ENCODE measurements at regions not wholly inside any gene's neighbourhood (a gene's known extent, or its start where the extent isn't known, plus 50 kb on each side); places are given as distances from the start of the nearest gene placed in this dataset.

DNA sequence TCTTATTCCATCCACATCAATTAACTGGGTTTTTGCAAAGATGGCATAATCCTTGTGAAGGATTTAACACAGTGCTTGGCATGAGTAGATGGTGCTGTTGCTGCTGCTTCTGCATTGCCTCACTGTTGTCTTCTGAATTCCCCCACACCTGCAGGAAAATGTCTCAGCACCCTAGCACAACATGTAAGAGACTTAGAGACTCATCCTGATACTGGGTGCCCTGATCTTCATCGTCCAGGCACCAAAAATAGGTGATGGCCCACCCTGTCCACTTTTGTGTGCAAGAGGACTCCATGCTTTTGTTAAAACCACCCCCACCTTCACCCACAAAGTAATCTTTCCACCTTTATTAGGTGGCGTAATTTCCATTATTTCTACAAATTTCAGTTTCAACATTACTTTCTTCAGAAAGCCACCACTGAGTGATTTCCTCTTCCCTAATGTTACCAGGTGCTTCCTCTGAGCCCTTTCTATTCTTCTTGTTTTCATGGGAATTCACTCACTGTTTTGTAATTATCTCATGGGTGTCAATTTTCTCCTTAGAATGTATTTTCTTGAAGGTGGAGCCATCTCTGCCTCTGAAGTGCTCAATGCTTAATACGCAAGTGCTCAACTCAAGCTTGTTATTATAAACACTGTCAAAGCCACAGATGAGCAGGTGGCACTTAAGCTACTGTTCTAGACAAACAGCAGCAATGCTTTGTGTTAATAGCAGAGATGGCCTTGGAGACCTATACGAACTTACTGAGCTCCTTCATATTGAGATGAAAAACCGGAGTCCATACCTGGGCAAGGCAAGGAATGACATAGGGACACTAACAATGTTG, 89.5 kb downstream of the HS3ST1 start:
- TF ChIP-seq, protein P1, sequence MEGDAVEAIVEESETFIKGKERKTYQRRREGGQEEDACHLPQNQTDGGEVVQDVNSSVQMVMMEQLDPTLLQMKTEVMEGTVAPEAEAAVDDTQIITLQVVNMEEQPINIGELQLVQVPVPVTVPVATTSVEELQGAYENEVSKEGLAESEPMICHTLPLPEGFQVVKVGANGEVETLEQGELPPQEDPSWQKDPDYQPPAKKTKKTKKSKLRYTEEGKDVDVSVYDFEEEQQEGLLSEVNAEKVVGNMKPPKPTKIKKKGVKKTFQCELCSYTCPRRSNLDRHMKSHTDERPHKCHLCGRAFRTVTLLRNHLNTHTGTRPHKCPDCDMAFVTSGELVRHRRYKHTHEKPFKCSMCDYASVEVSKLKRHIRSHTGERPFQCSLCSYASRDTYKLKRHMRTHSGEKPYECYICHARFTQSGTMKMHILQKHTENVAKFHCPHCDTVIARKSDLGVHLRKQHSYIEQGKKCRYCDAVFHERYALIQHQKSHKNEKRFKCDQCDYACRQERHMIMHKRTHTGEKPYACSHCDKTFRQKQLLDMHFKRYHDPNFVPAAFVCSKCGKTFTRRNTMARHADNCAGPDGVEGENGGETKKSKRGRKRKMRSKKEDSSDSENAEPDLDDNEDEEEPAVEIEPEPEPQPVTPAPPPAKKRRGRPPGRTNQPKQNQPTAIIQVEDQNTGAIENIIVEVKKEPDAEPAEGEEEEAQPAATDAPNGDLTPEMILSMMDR (tag by site-specific recombination; IDR thresholded peaks at IDR 0.05): no peak
- TF ChIP-seq HOXA7 (CRISPR knock-in tag; IDR thresholded peaks at IDR 0.05; ENCODE audit: borderline replicate concordance) (no peak), ZNF19 (tag by site-specific recombination; IDR thresholded peaks at IDR 0.05; ENCODE audit: low read depth) (no peak), ZNF792 (tag by site-specific recombination; IDR thresholded peaks at IDR 0.05) (no peak), ZNF654 (tag by site-specific recombination; IDR thresholded peaks at IDR 0.05; ENCODE audit: low read depth) (no peak), ZNF274 (IDR thresholded peaks at IDR 0.05; ENCODE audit: low read length) (no peak), ZNF274 (tag by site-specific recombination; IDR thresholded peaks at IDR 0.05; ENCODE audit: borderline replicate concordance) (no peak), ZNF791 (tag by site-specific recombination; IDR thresholded peaks at IDR 0.05) (no peak), ZNF146 (tag by site-specific recombination; IDR thresholded peaks at IDR 0.05) (no peak), ZBTB49 (tag by site-specific recombination; IDR thresholded peaks at IDR 0.05; ENCODE audit: low read depth) (no peak), ZNF133 (tag by site-specific recombination; IDR thresholded peaks at IDR 0.05) (no peak)
- TF ChIP-seq, protein P2, sequence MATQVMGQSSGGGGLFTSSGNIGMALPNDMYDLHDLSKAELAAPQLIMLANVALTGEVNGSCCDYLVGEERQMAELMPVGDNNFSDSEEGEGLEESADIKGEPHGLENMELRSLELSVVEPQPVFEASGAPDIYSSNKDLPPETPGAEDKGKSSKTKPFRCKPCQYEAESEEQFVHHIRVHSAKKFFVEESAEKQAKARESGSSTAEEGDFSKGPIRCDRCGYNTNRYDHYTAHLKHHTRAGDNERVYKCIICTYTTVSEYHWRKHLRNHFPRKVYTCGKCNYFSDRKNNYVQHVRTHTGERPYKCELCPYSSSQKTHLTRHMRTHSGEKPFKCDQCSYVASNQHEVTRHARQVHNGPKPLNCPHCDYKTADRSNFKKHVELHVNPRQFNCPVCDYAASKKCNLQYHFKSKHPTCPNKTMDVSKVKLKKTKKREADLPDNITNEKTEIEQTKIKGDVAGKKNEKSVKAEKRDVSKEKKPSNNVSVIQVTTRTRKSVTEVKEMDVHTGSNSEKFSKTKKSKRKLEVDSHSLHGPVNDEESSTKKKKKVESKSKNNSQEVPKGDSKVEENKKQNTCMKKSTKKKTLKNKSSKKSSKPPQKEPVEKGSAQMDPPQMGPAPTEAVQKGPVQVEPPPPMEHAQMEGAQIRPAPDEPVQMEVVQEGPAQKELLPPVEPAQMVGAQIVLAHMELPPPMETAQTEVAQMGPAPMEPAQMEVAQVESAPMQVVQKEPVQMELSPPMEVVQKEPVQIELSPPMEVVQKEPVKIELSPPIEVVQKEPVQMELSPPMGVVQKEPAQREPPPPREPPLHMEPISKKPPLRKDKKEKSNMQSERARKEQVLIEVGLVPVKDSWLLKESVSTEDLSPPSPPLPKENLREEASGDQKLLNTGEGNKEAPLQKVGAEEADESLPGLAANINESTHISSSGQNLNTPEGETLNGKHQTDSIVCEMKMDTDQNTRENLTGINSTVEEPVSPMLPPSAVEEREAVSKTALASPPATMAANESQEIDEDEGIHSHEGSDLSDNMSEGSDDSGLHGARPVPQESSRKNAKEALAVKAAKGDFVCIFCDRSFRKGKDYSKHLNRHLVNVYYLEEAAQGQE (tag by site-specific recombination; IDR thresholded peaks at IDR 0.05): no peak
